Activated T-helper 2 cell treated with anti-CD3 and anti-CD28 coated beads, Interferon-gamma antibody, Interleukin-2, Interleukin-4, amounts not matched to agents 10 μg/mL and 5 μg/mL and 100 μg/mL, durations not matched to agents 14 hours and 24 hours and 36 hours (primary cell): ENCODE measurements at regions not wholly inside any gene's neighbourhood (a gene's known extent, or its start where the extent isn't known, plus 50 kb on each side); places are given as distances from the start of the nearest gene placed in this dataset.

Experiments
- DNase-seq: peaks from one replicate; pipeline ENCODE4 v3.0.0; 2021; ENCODE audit warnings: low spot score
- H3K27ac Mint-ChIP-seq: one replicate; pipeline ENCODE4 v1.8.0; 2021; ENCODE audit warnings: mixed read lengths
- H3K27me3 Mint-ChIP-seq: one replicate; pipeline ENCODE4 v1.8.0; 2021; ENCODE audit warnings: low read depth, mixed read lengths
- H3K36me3 Mint-ChIP-seq: one replicate; pipeline ENCODE4 v1.8.0; 2021; ENCODE audit warnings: low read depth, mixed read lengths
- H3K4me1 Mint-ChIP-seq: one replicate; pipeline ENCODE4 v1.8.0; 2021; ENCODE audit warnings: low read depth, mixed read lengths
- H3K4me3 Mint-ChIP-seq: one replicate; pipeline ENCODE4 v1.8.0; 2021; ENCODE audit warnings: low read depth, mild to moderate bottlenecking, moderate library complexity, mixed read lengths
- H3K9me3 Mint-ChIP-seq: one replicate; pipeline ENCODE4 v1.8.0; 2021; ENCODE audit warnings: mixed read lengths
- intact Hi-C: fragments of 100-400 bp; cut with micrococcal nuclease; formaldehyde crosslinking; loops from one replicate; pipeline ENCODE4 v1.15.1; 2023

GRCh38 chr6:97815301-97815812 is 532.3 kb upstream of the MMS22L start:
- no peaks in the 10 kb centered on the region for H3K36me3 Mint-ChIP-seq
- intact Hi-C loops = loop anchor here (10.0 kb wide), 1 partner anchor 51 kb away; no protein-coding TSS in a partner anchor
- no peak overlapping the region for H3K27ac Mint-ChIP-seq

GRCh38 chr6:97816526-97816925 is 533.5 kb upstream of the MMS22L start:
- Mint-ChIP-seq H3K4me1 (no peaks in the 10 kb centered on the region), H3K9me3 (no peaks in the 10 kb centered on the region), H3K27ac (no peak overlapping the region), H3K27me3 (no peaks in the 10 kb centered on the region), H3K36me3 (no peaks in the 10 kb centered on the region), H3K4me3 (no peak overlapping the region)
- intact Hi-C loops = loop anchor here (10.0 kb wide), 1 partner anchor 52 kb away; no protein-coding TSS in a partner anchor
- no peak for DNase-seq

More at GRCh38 chr6:97815301-97815812, 532.3 kb upstream of the MMS22L start:
- Mint-ChIP-seq H3K4me1 (no peaks in the 10 kb centered on the region), H3K27me3 (no peaks in the 10 kb centered on the region), H3K4me3 (no peak overlapping the region), H3K9me3 (no peaks in the 10 kb centered on the region)
- DNase-seq = no peak

- intact Hi-C loops = loop anchor here (10.0 kb wide), 1 partner anchor 55 kb away; no protein-coding TSS in a partner anchor
- no peak overlapping the region for H3K4me3 Mint-ChIP-seq
- no peak overlapping the region for H3K27ac Mint-ChIP-seq
- H3K27me3 Mint-ChIP-seq = no peaks in the 10 kb centered on the region
- H3K36me3 Mint-ChIP-seq = no peaks in the 10 kb centered on the region
- no peaks in the 10 kb centered on the region for H3K9me3 Mint-ChIP-seq
- DNase-seq = no peak
- H3K4me1 Mint-ChIP-seq = no peaks in the 10 kb centered on the region
Measured at GRCh38 chr6:97819710-97820109, 536.7 kb upstream of the MMS22L start.

- intact Hi-C loops = no loop called here
- no peak overlapping the region for H3K27ac Mint-ChIP-seq
- H3K36me3 Mint-ChIP-seq = no peaks in the 10 kb centered on the region
- no peaks in the 10 kb centered on the region for H3K4me1 Mint-ChIP-seq
- no peaks in the 10 kb centered on the region for H3K27me3 Mint-ChIP-seq
- DNase-seq = no peak
- H3K4me3 Mint-ChIP-seq = no peak overlapping the region
- no peaks in the 10 kb centered on the region for H3K9me3 Mint-ChIP-seq
Measured at GRCh38 chr6:97820400-97820799, 537.4 kb upstream of the MMS22L start.

- Mint-ChIP-seq H3K4me1 (no peaks in the 10 kb centered on the region), H3K27me3 (no peaks in the 10 kb centered on the region), H3K9me3 (no peaks in the 10 kb centered on the region), H3K4me3 (no peak overlapping the region), H3K36me3 (no peaks in the 10 kb centered on the region), H3K27ac (no peak overlapping the region)
- DNase-seq = no peak
- intact Hi-C loops = no loop called here
Measured at GRCh38 chr6:97822632-97823031, 539.6 kb upstream of the MMS22L start.

- intact Hi-C loops = no loop called here
Measured at GRCh38 chr6:97841763-97842162, 558.7 kb upstream of the MMS22L start.

GRCh38 chr6:97842521-97842920 is 559.5 kb upstream of the MMS22L start:
- no peaks in the 10 kb centered on the region for H3K9me3 Mint-ChIP-seq
- H3K4me1 Mint-ChIP-seq = no peaks in the 10 kb centered on the region
- intact Hi-C loops = no loop called here
- no peaks in the 10 kb centered on the region for H3K27me3 Mint-ChIP-seq
- no peak overlapping the region for H3K27ac Mint-ChIP-seq
- no peak for DNase-seq
- H3K4me3 Mint-ChIP-seq = no peak overlapping the region
- no peaks in the 10 kb centered on the region for H3K36me3 Mint-ChIP-seq

More at GRCh38 chr6:97841763-97842162, 558.7 kb upstream of the MMS22L start:
- no peaks in the 10 kb centered on the region for H3K9me3 Mint-ChIP-seq
- H3K4me3 Mint-ChIP-seq = no peak overlapping the region
- no peaks in the 10 kb centered on the region for H3K4me1 Mint-ChIP-seq
- H3K27me3 Mint-ChIP-seq = no peaks in the 10 kb centered on the region
- no peaks in the 10 kb centered on the region for H3K36me3 Mint-ChIP-seq
- no peak overlapping the region for H3K27ac Mint-ChIP-seq
- no peak for DNase-seq

- no peak for DNase-seq
- no peaks in the 10 kb centered on the region for H3K4me1 Mint-ChIP-seq
- H3K4me3 Mint-ChIP-seq = no peak overlapping the region
- H3K27me3 Mint-ChIP-seq = no peaks in the 10 kb centered on the region
- no peaks in the 10 kb centered on the region for H3K36me3 Mint-ChIP-seq
- H3K27ac Mint-ChIP-seq = no peak overlapping the region
- intact Hi-C loops = no loop called here
- H3K9me3 Mint-ChIP-seq = no peaks in the 10 kb centered on the region
Measured at GRCh38 chr6:97849390-97849789, 566.4 kb upstream of the MMS22L start.

GRCh38 chr6:97850458-97851212 is 567.6 kb upstream of the MMS22L start:
- Mint-ChIP-seq H3K4me1 (no peaks in the 10 kb centered on the region), H3K36me3 (no peaks in the 10 kb centered on the region), H3K27me3 (no peaks in the 10 kb centered on the region), H3K9me3 (no peaks in the 10 kb centered on the region), H3K27ac (no peak overlapping the region), H3K4me3 (no peak overlapping the region)
- intact Hi-C loops = no loop called here
- DNase-seq = no peak

- Mint-ChIP-seq H3K4me1 (no peaks in the 10 kb centered on the region), H3K9me3 (peaks cover 3% of the 10 kb centered on the region), H3K36me3 (no peaks in the 10 kb centered on the region), H3K4me3 (no peak overlapping the region), H3K27ac (no peak overlapping the region), H3K27me3 (no peaks in the 10 kb centered on the region)
- no peak for DNase-seq
- intact Hi-C loops = no loop called here
Measured at GRCh38 chr6:97863697-97864096, 580.7 kb upstream of the MMS22L start.

- H3K4me1 Mint-ChIP-seq = no peaks in the 10 kb centered on the region
- DNase-seq = no peak
Measured at GRCh38 chr6:97864366-97864765, 581.4 kb upstream of the MMS22L start.

GRCh38 chr6:97864826-97865225 is 581.8 kb upstream of the MMS22L start:
- intact Hi-C loops = no loop called here
- Mint-ChIP-seq H3K4me3 (no peak overlapping the region), H3K9me3 (peaks cover 3% of the 10 kb centered on the region), H3K36me3 (no peaks in the 10 kb centered on the region), H3K27ac (no peak overlapping the region), H3K27me3 (no peaks in the 10 kb centered on the region), H3K4me1 (no peaks in the 10 kb centered on the region)
- no peak for DNase-seq

More at GRCh38 chr6:97864366-97864765, 581.4 kb upstream of the MMS22L start:
- Mint-ChIP-seq H3K36me3 (no peaks in the 10 kb centered on the region), H3K4me3 (no peak overlapping the region), H3K9me3 (peaks cover 3% of the 10 kb centered on the region), H3K27ac (no peak overlapping the region), H3K27me3 (no peaks in the 10 kb centered on the region)
- intact Hi-C loops = no loop called here

- Mint-ChIP-seq H3K4me3 (no peak overlapping the region), H3K36me3 (no peaks in the 10 kb centered on the region), H3K27me3 (no peaks in the 10 kb centered on the region), H3K9me3 (peaks cover 3% of the 10 kb centered on the region), H3K27ac (no peak overlapping the region), H3K4me1 (no peaks in the 10 kb centered on the region)
- no peak for DNase-seq
- intact Hi-C loops = no loop called here
Measured at GRCh38 chr6:97865612-97866011, 582.6 kb upstream of the MMS22L start.
